GM18499 (cell line): ENCODE measurements at regions not wholly inside any gene's neighbourhood (a gene's known extent, or its start where the extent isn't known, plus 50 kb on each side); places are given as distances from the start of the nearest gene placed in this dataset.
"Not testable (repeated sequence)": the region's sequence is repeated elsewhere in the genome, so short reads cannot be mapped to it uniquely, and the experiment has no call there.

ENCODE experiments used
- ATAC-seq: cut with Tn5 transposase; IDR thresholded peaks from one replicate; pipeline ENCODE4 v1.9.1; 2021; ENCODE audit warnings: moderate number of reproducible peaks; ENCODE audit not compliant: insufficient read depth, unreplicated experiment

GRCh38 chr6:51285876-51286275, 467.2 kb downstream of the TFAP2B start:
- ATAC-seq: no peak

DNA sequence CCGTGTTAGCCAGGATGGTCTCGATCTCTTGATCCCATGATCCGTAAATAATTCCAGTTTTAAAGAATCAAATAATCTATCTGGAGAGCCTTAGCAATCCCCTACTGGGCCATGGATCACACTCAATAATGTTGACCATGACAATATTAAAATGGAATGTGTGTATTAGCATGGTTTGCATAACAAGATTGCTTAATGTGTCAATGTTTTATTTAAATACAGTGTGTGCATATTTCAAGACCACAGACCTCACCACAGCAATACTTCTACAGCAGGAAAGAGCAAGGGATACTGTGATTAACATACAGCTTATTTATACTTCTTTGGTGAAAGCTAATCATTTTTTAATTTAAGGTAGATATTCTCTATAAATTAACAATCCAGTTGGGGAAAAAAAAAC, 470.4 kb downstream of the TFAP2B start:
- ATAC-seq: no peak

DNA sequence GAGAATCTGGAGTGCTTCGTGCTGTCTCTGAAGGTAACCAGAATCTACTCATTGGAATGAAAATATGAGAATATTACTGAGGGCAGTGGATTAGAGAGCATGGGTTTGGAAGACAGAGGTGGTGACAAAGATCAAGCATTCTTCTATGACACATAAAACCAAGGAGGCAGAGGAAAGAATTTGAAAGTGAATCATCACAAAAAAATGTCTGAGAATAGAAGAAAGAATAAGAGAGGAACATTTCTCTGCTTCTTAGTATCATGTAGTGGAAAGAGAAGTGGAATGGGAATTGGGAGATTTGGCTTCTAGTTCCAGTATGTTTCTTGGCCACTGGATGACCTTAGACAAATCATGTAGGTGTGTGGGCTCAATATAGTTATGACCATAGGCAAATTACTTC, 474.0 kb downstream of the TFAP2B start:
- no peak for ATAC-seq

- ATAC-seq: no peak
Observed at GRCh38 chr6:51299621-51300380, 481.1 kb downstream of the TFAP2B start.

- ATAC-seq: peak; percentile 36
Observed at GRCh38 chr6:51300510-51300909, 481.8 kb downstream of the TFAP2B start.

- no peak for ATAC-seq
Observed at GRCh38 chr6:51301962-51302361, 483.3 kb downstream of the TFAP2B start.

DNA sequence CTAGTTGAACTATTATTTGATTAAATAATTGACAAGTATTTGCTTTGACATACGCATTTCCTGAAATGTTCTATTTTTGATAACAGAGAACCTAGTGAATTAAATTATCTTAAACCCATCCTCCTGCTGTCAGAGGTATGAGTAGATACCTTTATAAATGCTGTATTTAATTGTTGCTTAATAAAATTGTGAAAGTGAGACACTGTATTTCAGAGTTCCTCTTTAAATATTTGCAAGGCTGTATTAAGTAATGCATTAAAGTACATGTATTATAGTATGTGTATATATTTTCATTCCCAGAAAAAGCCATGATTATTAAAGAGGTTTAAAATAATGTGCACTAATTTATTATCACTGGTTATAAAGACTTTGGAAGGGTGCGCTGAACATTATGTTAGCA, 483.8 kb downstream of the TFAP2B start:
- no peak for ATAC-seq

DNA sequence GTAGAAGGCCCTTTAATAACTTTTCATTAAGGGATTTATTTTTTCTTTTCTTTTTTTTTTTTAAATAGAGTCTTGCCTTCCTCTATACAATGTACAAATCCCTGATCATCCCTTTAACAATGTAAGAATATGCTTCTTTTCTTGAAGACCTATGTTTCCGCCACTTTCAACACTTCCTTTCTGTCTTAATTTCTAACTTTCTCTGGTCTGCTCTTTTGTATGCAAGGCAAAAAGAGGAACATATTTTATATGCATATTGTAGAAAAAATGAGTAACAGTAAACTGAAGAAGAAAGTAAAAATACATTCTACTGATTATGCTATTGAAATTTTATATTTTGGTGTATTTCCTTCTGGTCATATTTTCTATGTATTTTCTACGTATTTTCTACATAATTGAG, 484.7 kb downstream of the TFAP2B start:
- ATAC-seq: no peak

DNA sequence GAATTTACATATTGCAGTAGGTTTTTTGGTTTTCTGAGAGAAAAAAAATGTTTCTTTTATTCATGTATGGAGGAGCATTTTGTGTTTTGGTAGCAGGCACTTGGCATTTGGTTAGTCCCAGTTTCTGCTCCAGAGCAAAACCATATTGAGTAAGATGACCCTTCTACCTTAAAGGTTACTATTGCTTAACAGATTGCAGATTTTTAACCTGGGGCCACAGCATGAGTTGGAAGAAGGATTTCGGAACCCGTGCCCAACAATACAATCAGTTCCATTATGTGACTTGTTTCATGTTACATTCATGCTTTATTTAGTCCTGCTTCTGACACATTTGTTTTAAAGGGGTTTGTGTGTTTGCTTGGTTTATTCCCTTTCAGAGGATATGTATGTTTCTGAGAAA, 496.3 kb downstream of the TFAP2B start:
- no peak for ATAC-seq

- ATAC-seq: no peak
Observed at GRCh38 chr6:51318674-51319073, 500.0 kb downstream of the TFAP2B start.

DNA sequence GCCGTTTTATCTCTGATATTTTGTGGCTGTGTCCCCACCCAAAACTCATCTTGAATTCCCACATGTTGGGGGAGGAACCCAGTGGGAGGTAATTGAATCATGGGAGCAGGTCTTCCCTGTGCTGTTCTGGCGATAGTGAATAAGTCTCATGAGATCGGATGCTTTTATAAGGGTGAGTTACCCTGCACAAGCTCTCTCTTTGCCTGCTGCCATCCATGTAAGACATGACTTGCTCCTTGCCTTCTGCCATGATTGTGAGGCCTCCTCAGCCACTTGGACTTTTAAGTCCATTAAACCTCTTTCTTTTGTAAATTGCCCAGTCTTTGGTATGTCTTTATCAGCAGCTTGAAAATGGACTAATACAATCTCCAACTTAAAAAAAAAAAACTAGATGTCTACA, 502.8 kb downstream of the TFAP2B start:
- not testable (repeated sequence) for ATAC-seq

DNA sequence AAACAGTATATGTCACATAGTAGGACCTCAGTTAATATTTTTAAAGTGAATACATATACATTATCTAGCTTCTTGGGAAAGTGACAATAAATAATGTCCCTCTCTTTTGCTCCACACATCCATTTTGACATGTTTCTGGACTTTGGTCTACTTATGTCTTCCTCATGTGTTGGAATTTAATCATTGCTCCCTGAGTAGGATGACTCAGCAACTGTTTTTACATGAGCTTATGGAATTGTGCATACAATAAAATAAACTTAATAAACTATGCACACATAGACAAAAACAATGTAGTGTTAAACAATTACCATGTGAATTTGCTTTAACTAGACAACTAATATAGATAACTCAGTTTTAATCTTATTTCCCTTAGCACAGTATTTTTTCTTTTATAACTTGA, 503.8 kb downstream of the TFAP2B start:
- no peak for ATAC-seq

GRCh38 chr6:51323056-51323455, 504.4 kb downstream of the TFAP2B start:
- ATAC-seq: no peak

- ATAC-seq: no peak
Observed at GRCh38 chr6:51330971-51331370, 512.3 kb downstream of the TFAP2B start.

- no peak for ATAC-seq
Observed at GRCh38 chr6:51335543-51335942, 516.9 kb downstream of the TFAP2B start.

GRCh38 chr6:51336185-51336584, 517.5 kb downstream of the TFAP2B start:
- ATAC-seq: no peak

DNA sequence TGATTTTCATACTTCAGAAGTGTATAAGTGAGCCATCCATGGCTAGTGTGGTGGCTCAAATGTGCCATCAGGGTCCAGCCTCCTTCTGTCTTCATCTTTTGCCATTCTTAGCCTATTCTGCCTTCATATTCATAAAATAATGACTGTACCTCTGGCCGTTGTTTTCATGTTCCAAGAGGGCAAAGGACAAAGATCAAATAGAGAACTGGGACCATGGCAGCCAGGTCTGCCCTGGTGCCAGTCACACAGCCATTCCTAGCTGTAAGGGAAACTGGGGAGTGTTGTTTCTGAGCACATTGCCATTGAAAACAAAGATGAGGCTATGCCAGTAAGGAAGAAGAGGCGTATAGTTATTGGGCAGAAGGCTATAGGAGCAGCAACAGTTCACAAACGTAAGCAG, 518.6 kb downstream of the TFAP2B start:
- no peak for ATAC-seq

- no peak for ATAC-seq
Observed at GRCh38 chr6:51339108-51339507, 520.4 kb downstream of the TFAP2B start.

GRCh38 chr6:51339728-51340127, 521.1 kb downstream of the TFAP2B start:
- no peak for ATAC-seq

GRCh38 chr6:51342393-51342792, 523.7 kb downstream of the TFAP2B start:
- ATAC-seq: no peak

GRCh38 chr6:51349857-51350256, 531.2 kb downstream of the TFAP2B start:
- no peak for ATAC-seq

DNA sequence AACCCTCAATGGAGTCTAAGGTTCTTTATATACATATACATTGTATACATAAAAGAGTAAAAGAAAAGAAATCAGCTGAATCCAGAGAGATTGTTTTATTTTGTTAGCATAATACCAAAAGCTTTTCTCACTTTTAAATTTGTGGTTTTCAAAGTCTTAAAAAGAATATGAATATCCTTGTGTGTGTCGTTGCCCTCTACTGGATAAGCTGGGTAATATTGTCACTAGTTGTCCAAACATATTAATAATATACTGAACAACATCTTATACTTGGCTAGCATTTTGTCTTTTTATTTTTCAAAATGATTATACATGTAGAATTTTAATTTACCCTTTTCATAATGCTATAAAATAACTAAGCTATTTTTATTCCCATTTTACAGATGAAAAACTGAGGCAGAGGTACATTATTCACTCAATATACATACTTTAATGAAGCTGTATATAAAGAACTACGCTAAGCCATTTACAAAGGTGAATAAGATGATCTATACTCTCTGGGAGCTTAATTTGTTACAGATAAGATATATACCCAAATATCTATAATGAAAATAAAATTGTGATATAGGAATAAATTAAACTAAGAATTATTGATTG, 531.7 kb downstream of the TFAP2B start:
- ATAC-seq: no peak
